HCT116 (cell line): ENCODE measurements at regions not wholly inside any gene's neighbourhood (a gene's known extent, or its start where the extent isn't known, plus 50 kb on each side); places are given as distances from the start of the nearest gene placed in this dataset.

ENCODE experiments used
- CBX3 ChIP-seq: IDR thresholded peaks from 2 replicates; pipeline ENCODE4 v1.6.1; 2012; ENCODE audit warnings: low read depth
- CEBPB ChIP-seq: IDR thresholded peaks from 2 replicates; pipeline ENCODE4 v1.6.1; 2012; ENCODE audit warnings: low read depth
- CTCF ChIP-seq, 3 experiments: fragments of 200-600 bp in 1 of 3; sonication (generic) in 1 of 3; IDR thresholded peaks in 2 of 3; conservative IDR thresholded peaks in 1 of 3; 2 replicates each; pipeline ENCODE4 v1.5.1; 2012 to 2017; ENCODE audit warnings: low read depth in 2 of 3, low read length in 2 of 3, antibody characterized with exemption in 1 of 3, borderline replicate concordance in 1 of 3, control low read depth in 1 of 3, mild to moderate bottlenecking in 1 of 3, mixed read lengths in 1 of 3, mixed run types in 1 of 3, moderate library complexity in 1 of 3; ENCODE audit not compliant: insufficient read depth in 1 of 3
- EZH2phosphoT487 ChIP-seq: fragments of 200-600 bp; IDR thresholded peaks from 2 replicates; pipeline ENCODE4 v1.6.1; 2018; ENCODE audit warnings: antibody characterized with exemption, borderline replicate concordance
- POLR2A ChIP-seq: IDR thresholded peaks from 2 replicates; pipeline ENCODE4 v1.7.0; 2011; ENCODE audit warnings: borderline replicate concordance; ENCODE audit not compliant: insufficient read depth, insufficient read length; ENCODE audit errors: extremely low read depth
- SIN3A ChIP-seq: IDR thresholded peaks from 2 replicates; pipeline ENCODE4 v1.6.1; 2012; ENCODE audit warnings: low read depth
- SP1 ChIP-seq: IDR thresholded peaks from 2 replicates; pipeline ENCODE4 v1.6.1; 2012; ENCODE audit warnings: low read depth
- TF ChIP-seq, protein P1 (sequence below): IDR thresholded peaks from 2 replicates; pipeline ENCODE4 v1.6.1; 2012; ENCODE audit warnings: low read depth
- TF ChIP-seq, protein P2 (sequence below): IDR thresholded peaks from 2 replicates; pipeline ENCODE4 v1.6.1; 2011; ENCODE audit warnings: mild to moderate bottlenecking, low read length, moderate library complexity; ENCODE audit not compliant: insufficient replicate concordance; ENCODE audit errors: extremely low read depth

- TF ChIP-seq CBX3 (no peak), EZH2phosphoT487 (no peak), CTCF (IDR thresholded peaks at IDR 0.05 in 2 of 3, conservative IDR thresholded peaks at IDR 0.05 in 1 of 3; ENCODE audit: borderline replicate concordance in 1 of 3, insufficient read depth in 1 of 3, low read depth in 2 of 3, low read length in 2 of 3) (no peak), CEBPB (no peak), POLR2A (no peak), SP1 (no peak), SIN3A (no peak)
- TF ChIP-seq, protein P1, sequence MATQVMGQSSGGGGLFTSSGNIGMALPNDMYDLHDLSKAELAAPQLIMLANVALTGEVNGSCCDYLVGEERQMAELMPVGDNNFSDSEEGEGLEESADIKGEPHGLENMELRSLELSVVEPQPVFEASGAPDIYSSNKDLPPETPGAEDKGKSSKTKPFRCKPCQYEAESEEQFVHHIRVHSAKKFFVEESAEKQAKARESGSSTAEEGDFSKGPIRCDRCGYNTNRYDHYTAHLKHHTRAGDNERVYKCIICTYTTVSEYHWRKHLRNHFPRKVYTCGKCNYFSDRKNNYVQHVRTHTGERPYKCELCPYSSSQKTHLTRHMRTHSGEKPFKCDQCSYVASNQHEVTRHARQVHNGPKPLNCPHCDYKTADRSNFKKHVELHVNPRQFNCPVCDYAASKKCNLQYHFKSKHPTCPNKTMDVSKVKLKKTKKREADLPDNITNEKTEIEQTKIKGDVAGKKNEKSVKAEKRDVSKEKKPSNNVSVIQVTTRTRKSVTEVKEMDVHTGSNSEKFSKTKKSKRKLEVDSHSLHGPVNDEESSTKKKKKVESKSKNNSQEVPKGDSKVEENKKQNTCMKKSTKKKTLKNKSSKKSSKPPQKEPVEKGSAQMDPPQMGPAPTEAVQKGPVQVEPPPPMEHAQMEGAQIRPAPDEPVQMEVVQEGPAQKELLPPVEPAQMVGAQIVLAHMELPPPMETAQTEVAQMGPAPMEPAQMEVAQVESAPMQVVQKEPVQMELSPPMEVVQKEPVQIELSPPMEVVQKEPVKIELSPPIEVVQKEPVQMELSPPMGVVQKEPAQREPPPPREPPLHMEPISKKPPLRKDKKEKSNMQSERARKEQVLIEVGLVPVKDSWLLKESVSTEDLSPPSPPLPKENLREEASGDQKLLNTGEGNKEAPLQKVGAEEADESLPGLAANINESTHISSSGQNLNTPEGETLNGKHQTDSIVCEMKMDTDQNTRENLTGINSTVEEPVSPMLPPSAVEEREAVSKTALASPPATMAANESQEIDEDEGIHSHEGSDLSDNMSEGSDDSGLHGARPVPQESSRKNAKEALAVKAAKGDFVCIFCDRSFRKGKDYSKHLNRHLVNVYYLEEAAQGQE, result no peak
- TF ChIP-seq, protein P2, sequence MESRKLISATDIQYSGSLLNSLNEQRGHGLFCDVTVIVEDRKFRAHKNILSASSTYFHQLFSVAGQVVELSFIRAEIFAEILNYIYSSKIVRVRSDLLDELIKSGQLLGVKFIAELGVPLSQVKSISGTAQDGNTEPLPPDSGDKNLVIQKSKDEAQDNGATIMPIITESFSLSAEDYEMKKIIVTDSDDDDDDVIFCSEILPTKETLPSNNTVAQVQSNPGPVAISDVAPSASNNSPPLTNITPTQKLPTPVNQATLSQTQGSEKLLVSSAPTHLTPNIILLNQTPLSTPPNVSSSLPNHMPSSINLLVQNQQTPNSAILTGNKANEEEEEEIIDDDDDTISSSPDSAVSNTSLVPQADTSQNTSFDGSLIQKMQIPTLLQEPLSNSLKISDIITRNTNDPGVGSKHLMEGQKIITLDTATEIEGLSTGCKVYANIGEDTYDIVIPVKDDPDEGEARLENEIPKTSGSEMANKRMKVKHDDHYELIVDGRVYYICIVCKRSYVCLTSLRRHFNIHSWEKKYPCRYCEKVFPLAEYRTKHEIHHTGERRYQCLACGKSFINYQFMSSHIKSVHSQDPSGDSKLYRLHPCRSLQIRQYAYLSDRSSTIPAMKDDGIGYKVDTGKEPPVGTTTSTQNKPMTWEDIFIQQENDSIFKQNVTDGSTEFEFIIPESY, result no peak
These were observed 456.6 kb upstream of the PROK2 start for GRCh38 chr3:72241525-72241924.
